GM12878 (cell line): ENCODE measurements at regions not wholly inside any gene's neighbourhood (a gene's known extent, or its start where the extent isn't known, plus 50 kb on each side); places are given as distances from the start of the nearest gene placed in this dataset.

Experiments used
- EP300 ChIP-seq, 2 experiments: fragments of 150-350 bp in 1 of 2; IDR thresholded peaks; 2 replicates each; pipeline ENCODE4 v1.6.1; 2011 to 2012; ENCODE audit warnings: low read depth in 2 of 2, low read length in 2 of 2, borderline replicate concordance in 1 of 2, improper control_type of control experiment in 1 of 2, inconsistent platforms in 1 of 2; ENCODE audit not compliant: control insufficient read depth in 1 of 2
- GATAD2B ChIP-seq: fragments of 450-650 bp; conservative IDR thresholded peaks from 2 replicates; pipeline ENCODE4 v1.6.1; 2017; ENCODE audit warnings: low read depth, mild to moderate bottlenecking, moderate library complexity
- NFIC ChIP-seq: IDR thresholded peaks from 2 replicates; pipeline ENCODE4 v1.6.1; 2012; ENCODE audit warnings: low read depth, mild to moderate bottlenecking, inconsistent platforms, low read length, moderate library complexity
- TF ChIP-seq, protein P1 (sequence below): fragments of 450-650 bp; IDR thresholded peaks from 2 replicates; pipeline ENCODE4 v1.6.1; 2016; ENCODE audit warnings: mild to moderate bottlenecking
- TF ChIP-seq, protein P2 (sequence below), 3 experiments: IDR thresholded peaks in 2 of 3; conservative IDR thresholded peaks in 1 of 3; 2 replicates each; pipeline ENCODE4 v1.5.1; 2011; ENCODE audit warnings: low read depth in 3 of 3, low read length in 3 of 3, mild to moderate bottlenecking in 3 of 3, control low read depth in 2 of 3, moderate library complexity in 2 of 3, inconsistent platforms in 1 of 3, mixed read lengths in 1 of 3; ENCODE audit not compliant: control insufficient read depth in 2 of 3, insufficient read depth in 1 of 3; ENCODE audit errors: extremely low read depth in 1 of 3
- TF ChIP-seq, protein P3 (sequence below): fragments of 450-650 bp; IDR thresholded peaks from 2 replicates; pipeline ENCODE4 v1.6.1; 2016; ENCODE audit warnings: mild to moderate bottlenecking, moderate library complexity, borderline replicate concordance

DNA sequence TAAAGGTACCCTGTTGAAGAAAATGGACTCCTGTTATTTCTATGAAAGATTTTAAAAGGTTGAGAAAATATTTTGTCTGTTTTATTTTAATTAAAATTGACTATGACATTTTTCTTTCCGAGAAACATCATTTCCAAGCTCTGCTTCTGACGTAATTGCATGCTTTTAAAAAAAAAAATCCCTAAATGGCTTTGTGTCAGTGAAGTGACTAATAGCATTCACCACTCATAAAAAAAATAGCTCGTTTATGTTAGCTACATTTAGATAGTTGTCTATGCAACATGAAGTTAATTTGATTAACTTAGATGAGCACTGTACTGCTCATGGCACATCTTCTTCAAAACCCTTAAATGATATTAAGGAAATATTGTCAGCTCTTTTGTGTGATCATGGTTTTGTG is 105.1 kb upstream of the KLHL13 start:
- no peak for TF ChIP-seq NFIC
- TF ChIP-seq, protein P1, sequence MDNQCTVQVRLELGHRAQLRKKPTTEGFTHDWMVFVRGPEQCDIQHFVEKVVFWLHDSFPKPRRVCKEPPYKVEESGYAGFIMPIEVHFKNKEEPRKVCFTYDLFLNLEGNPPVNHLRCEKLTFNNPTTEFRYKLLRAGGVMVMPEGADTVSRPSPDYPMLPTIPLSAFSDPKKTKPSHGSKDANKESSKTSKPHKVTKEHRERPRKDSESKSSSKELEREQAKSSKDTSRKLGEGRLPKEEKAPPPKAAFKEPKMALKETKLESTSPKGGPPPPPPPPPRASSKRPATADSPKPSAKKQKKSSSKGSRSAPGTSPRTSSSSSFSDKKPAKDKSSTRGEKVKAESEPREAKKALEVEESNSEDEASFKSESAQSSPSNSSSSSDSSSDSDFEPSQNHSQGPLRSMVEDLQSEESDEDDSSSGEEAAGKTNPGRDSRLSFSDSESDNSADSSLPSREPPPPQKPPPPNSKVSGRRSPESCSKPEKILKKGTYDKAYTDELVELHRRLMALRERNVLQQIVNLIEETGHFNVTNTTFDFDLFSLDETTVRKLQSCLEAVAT = no peak
- TF ChIP-seq, protein P2, sequence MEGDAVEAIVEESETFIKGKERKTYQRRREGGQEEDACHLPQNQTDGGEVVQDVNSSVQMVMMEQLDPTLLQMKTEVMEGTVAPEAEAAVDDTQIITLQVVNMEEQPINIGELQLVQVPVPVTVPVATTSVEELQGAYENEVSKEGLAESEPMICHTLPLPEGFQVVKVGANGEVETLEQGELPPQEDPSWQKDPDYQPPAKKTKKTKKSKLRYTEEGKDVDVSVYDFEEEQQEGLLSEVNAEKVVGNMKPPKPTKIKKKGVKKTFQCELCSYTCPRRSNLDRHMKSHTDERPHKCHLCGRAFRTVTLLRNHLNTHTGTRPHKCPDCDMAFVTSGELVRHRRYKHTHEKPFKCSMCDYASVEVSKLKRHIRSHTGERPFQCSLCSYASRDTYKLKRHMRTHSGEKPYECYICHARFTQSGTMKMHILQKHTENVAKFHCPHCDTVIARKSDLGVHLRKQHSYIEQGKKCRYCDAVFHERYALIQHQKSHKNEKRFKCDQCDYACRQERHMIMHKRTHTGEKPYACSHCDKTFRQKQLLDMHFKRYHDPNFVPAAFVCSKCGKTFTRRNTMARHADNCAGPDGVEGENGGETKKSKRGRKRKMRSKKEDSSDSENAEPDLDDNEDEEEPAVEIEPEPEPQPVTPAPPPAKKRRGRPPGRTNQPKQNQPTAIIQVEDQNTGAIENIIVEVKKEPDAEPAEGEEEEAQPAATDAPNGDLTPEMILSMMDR (IDR thresholded peaks at IDR 0.05 in 2 of 3, conservative IDR thresholded peaks at IDR 0.05 in 1 of 3; ENCODE audit: control insufficient read depth in 2 of 3, extremely low read depth in 1 of 3, insufficient read depth in 1 of 3, low read depth in 3 of 3, low read length in 3 of 3) = no peak
- TF ChIP-seq EP300 (IDR thresholded peaks at IDR 0.05; ENCODE audit: borderline replicate concordance in 1 of 2, control insufficient read depth in 1 of 2, low read depth in 2 of 2, low read length in 2 of 2) = no peak
- TF ChIP-seq GATAD2B = no peak
- TF ChIP-seq, protein P3, sequence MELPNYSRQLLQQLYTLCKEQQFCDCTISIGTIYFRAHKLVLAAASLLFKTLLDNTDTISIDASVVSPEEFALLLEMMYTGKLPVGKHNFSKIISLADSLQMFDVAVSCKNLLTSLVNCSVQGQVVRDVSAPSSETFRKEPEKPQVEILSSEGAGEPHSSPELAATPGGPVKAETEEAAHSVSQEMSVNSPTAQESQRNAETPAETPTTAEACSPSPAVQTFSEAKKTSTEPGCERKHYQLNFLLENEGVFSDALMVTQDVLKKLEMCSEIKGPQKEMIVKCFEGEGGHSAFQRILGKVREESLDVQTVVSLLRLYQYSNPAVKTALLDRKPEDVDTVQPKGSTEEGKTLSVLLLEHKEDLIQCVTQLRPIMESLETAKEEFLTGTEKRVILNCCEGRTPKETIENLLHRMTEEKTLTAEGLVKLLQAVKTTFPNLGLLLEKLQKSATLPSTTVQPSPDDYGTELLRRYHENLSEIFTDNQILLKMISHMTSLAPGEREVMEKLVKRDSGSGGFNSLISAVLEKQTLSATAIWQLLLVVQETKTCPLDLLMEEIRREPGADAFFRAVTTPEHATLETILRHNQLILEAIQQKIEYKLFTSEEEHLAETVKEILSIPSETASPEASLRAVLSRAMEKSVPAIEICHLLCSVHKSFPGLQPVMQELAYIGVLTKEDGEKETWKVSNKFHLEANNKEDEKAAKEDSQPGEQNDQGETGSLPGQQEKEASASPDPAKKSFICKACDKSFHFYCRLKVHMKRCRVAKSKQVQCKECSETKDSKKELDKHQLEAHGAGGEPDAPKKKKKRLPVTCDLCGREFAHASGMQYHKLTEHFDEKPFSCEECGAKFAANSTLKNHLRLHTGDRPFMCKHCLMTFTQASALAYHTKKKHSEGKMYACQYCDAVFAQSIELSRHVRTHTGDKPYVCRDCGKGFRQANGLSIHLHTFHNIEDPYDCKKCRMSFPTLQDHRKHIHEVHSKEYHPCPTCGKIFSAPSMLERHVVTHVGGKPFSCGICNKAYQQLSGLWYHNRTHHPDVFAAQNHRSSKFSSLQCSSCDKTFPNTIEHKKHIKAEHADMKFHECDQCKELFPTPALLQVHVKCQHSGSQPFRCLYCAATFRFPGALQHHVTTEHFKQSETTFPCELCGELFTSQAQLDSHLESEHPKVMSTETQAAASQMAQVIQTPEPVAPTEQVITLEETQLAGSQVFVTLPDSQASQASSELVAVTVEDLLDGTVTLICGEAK = no peak
